ENCODE measurements at regions not wholly inside any gene's neighbourhood (a gene's known extent, or its start where the extent isn't known, plus 50 kb on each side); places are given as distances from the start of the nearest gene placed in this dataset.

DNA sequence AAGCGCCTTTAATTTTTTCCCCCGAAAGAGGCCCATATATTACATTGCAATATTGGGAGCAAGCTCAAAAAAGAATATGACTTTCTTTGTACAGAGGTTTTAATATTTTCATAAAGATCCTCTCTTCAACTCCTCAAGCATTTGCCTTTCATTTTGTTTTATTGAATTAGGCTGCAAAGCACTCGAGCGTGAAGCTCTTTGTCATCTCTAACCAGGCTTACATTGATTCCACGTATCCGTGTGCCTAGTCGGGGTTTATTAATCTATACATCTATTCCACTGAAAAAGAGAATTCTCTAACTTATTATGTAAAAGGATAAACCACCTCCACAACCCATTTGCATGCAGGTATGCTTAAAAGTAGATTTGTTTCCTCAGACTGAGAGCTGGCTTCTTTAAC lies 234.8 kb upstream of the TMPO start:
- no peak overlapping the region for H3K4me3 Mint-ChIP-seq
- POLR2A ChIA-PET, result no interaction called here
- no peak for DNase-seq
- peaks cover 0 to 3% (median 0%) of the 10 kb centered on the region in 11 donors for H3K9me3 Mint-ChIP-seq
- H3K9me3 ChIP-seq (ENCODE audit: control insufficient read depth in 2 of 3, low read length in 3 of 3), result no peaks in the 10 kb centered on the region
- CTCF ChIA-PET, result no interaction called here
- H3K4me1 ChIP-seq (ENCODE audit: control insufficient read depth in 2 of 2, insufficient read depth in 2 of 2, low read length in 2 of 2), result no peaks in the 10 kb centered on the region
- intact Hi-C loops (cut with micrococcal nuclease), result no loop called here
- no peaks in the 10 kb centered on the region for H3K36me3 Mint-ChIP-seq
- no peak overlapping the region for H3K27ac ChIP-seq (ENCODE audit: low read depth, low read length)
- ATAC-seq, result no peak
- no peak overlapping the region for H3K27ac Mint-ChIP-seq
- no peaks in the 10 kb centered on the region for H3K27me3 ChIP-seq (ENCODE audit: control insufficient read depth in 2 of 2, insufficient read depth in 2 of 2, low read length in 2 of 2)
- no peak overlapping the region for H3K4me3 ChIP-seq (ENCODE audit: low read length)
- peaks cover 2 to 28% (median 11%) of the 10 kb centered on the region in 5 donors for H3K27me3 Mint-ChIP-seq
- no peaks in the 10 kb centered on the region for H3K4me1 Mint-ChIP-seq
- H3K36me3 ChIP-seq (ENCODE audit: control insufficient read depth in 2 of 3, insufficient read depth in 3 of 3, low read length in 3 of 3), result no peaks in the 10 kb centered on the region

- Histone ChIP-seq H3K4me3 (ENCODE audit: low read length) (no peak overlapping the region), H3K27ac (ENCODE audit: low read depth, low read length) (no peak overlapping the region), H3K9me3 (ENCODE audit: control insufficient read depth in 2 of 3, low read length in 3 of 3) (no peaks in the 10 kb centered on the region), H3K27me3 (ENCODE audit: control insufficient read depth in 2 of 2, insufficient read depth in 2 of 2, low read length in 2 of 2) (no peaks in the 10 kb centered on the region), H3K4me1 (ENCODE audit: control insufficient read depth in 2 of 2, insufficient read depth in 2 of 2, low read length in 2 of 2) (no peaks in the 10 kb centered on the region), H3K36me3 (ENCODE audit: control insufficient read depth in 2 of 3, insufficient read depth in 3 of 3, low read length in 3 of 3) (no peaks in the 10 kb centered on the region)
- intact Hi-C loops (cut with micrococcal nuclease), result no loop called here
- H3K4me1 Mint-ChIP-seq, result no peaks in the 10 kb centered on the region
- no peak for ATAC-seq
- peaks cover 0 to 5% (median 0%) of the 10 kb centered on the region in 11 donors for H3K9me3 Mint-ChIP-seq
- H3K27ac Mint-ChIP-seq, result no peak overlapping the region
- POLR2A ChIA-PET, result no interaction called here
- no peak overlapping the region for H3K4me3 Mint-ChIP-seq
- CTCF ChIA-PET, result interaction anchor here (0.7 kb wide), 1 partner anchor 1360 kb away, joined by 3 read pairs; no protein-coding TSS in a partner anchor
- H3K27me3 Mint-ChIP-seq, result peaks cover 14 to 30% (median 29%) of the 10 kb centered on the region in 5 donors
- DNase-seq, result no peak
- H3K36me3 Mint-ChIP-seq, result peaks cover 0 to 3% (median 0%) of the 10 kb centered on the region in 5 donors
Measured at GRCh38 chr12:98291828-98292227, 223.6 kb upstream of the TMPO start.

DNA sequence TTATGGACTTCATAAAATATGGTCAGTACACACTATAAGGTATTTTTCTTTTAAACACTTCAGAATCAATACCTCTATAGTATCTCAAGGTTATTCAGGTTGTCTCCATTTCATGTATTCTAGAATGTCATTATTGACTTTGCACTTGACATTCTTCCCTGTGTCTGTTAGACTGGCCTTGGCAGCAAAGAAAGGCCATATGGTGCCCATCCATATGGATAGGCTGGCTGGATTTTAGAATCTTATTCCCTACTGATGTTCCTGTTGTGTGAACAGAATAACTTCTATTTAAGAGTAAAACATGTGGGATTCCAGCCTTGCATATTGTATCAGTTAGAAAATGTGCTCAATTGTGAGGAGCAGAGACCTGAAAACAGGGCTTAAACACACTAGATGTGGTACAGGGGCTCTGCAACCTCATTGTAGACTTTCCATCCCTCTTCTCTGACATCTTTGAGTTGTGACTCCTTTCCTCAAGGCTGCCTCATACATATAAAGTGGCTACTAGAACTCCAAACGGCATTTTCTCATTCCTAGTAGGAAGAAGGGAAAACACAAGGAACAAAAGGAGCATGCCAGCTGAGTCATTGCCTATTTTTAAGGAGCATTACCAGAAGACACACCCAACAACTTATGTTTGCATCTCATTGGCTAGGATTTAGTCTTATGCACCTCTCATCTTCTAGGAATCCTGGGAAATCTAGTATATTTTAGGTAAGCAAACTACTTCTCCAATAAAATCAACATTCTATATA lies 221.2 kb upstream of the TMPO start:
- H3K9me3 ChIP-seq (ENCODE audit: control insufficient read depth in 2 of 3, low read length in 3 of 3), result no peaks in the 10 kb centered on the region
- H3K36me3 ChIP-seq (ENCODE audit: control insufficient read depth in 2 of 3, insufficient read depth in 3 of 3, low read length in 3 of 3), result no peaks in the 10 kb centered on the region
- no peak overlapping the region for H3K4me3 ChIP-seq (ENCODE audit: low read length)
- no peak for ATAC-seq
- POLR2A ChIA-PET, result no interaction called here
- Mint-ChIP-seq H3K36me3 (peaks cover 0 to 3% (median 0%) of the 10 kb centered on the region in 5 donors), H3K4me3 (no peak overlapping the region), H3K9me3 (peaks cover 0 to 5% (median 0%) of the 10 kb centered on the region in 11 donors), H3K4me1 (no peaks in the 10 kb centered on the region), H3K27ac (no peak overlapping the region), H3K27me3 (peaks cover 8 to 25% (median 21%) of the 10 kb centered on the region in 5 donors)
- intact Hi-C loops (cut with micrococcal nuclease), result no loop called here
- no peaks in the 10 kb centered on the region for H3K4me1 ChIP-seq (ENCODE audit: control insufficient read depth in 2 of 2, insufficient read depth in 2 of 2, low read length in 2 of 2)
- DNase-seq, result no peak
- H3K27me3 ChIP-seq (ENCODE audit: control insufficient read depth in 2 of 2, insufficient read depth in 2 of 2, low read length in 2 of 2), result no peaks in the 10 kb centered on the region
- H3K27ac ChIP-seq (ENCODE audit: low read depth, low read length), result no peak overlapping the region
- CTCF ChIA-PET, result no interaction called here

GRCh38 chr12:98295681-98296080 lies 219.7 kb upstream of the TMPO start:
- ChIA-PET CTCF (no interaction called here), POLR2A (no interaction called here)
- ATAC-seq (no peak), DNase-seq (no peak)
- Histone ChIP-seq H3K27me3 (ENCODE audit: control insufficient read depth in 2 of 2, insufficient read depth in 2 of 2, low read length in 2 of 2) (no peaks in the 10 kb centered on the region), H3K9me3 (ENCODE audit: control insufficient read depth in 2 of 3, low read length in 3 of 3) (no peaks in the 10 kb centered on the region), H3K4me3 (ENCODE audit: low read length) (no peak overlapping the region), H3K4me1 (ENCODE audit: control insufficient read depth in 2 of 2, insufficient read depth in 2 of 2, low read length in 2 of 2) (no peaks in the 10 kb centered on the region), H3K36me3 (ENCODE audit: control insufficient read depth in 2 of 3, insufficient read depth in 3 of 3, low read length in 3 of 3) (no peaks in the 10 kb centered on the region), H3K27ac (ENCODE audit: low read depth, low read length) (no peak overlapping the region)
- H3K9me3 Mint-ChIP-seq, result peaks cover 0 to 5% (median 0%) of the 10 kb centered on the region in 11 donors
- H3K27ac Mint-ChIP-seq, result no peak overlapping the region
- H3K4me1 Mint-ChIP-seq, result no peaks in the 10 kb centered on the region
- H3K36me3 Mint-ChIP-seq, result peaks cover 0 to 3% (median 0%) of the 10 kb centered on the region in 5 donors
- intact Hi-C loops (cut with micrococcal nuclease), result no loop called here
- peaks cover 5 to 25% (median 20%) of the 10 kb centered on the region in 5 donors for H3K27me3 Mint-ChIP-seq
- no peak overlapping the region for H3K4me3 Mint-ChIP-seq

DNA sequence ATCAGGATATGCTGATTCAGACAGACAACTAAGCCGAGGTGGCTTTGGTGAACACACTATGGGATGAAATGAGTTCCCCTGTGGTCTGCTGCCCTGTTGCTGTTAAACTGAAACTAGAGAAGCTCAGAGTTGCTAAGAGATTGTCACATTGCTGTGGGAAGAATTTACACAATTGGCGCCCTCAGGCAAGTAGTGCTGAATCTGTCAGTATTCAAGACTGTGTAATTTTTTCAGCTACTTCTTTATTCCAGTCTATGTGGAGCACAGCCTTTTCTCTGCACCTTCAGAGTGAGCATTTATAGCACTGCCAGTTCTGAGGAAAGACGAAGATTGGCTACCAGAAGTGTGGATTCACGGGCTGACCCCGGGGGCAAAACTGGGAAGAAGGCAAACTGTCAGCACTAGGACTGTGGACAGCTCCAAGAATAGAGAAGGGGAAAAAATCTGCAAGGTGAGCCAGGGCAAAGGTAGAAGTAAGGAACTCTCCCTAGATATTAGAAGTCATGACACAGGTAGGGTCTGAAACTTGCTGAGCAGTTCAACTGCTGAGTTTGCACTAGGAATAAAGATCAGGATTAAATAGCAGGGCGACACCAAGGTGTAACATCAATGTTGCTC lies 218.8 kb upstream of the TMPO start:
- Mint-ChIP-seq H3K36me3 (peaks cover 0 to 3% (median 0%) of the 10 kb centered on the region in 5 donors), H3K4me3 (no peak overlapping the region), H3K27me3 (peaks cover 5 to 32% (median 25%) of the 10 kb centered on the region in 5 donors), H3K27ac (no peak overlapping the region), H3K4me1 (no peaks in the 10 kb centered on the region), H3K9me3 (peaks cover 0 to 5% (median 0%) of the 10 kb centered on the region in 11 donors)
- H3K27ac ChIP-seq (ENCODE audit: low read depth, low read length), result no peak overlapping the region
- H3K27me3 ChIP-seq (ENCODE audit: control insufficient read depth in 2 of 2, insufficient read depth in 2 of 2, low read length in 2 of 2), result no peaks in the 10 kb centered on the region
- no peaks in the 10 kb centered on the region for H3K4me1 ChIP-seq (ENCODE audit: control insufficient read depth in 2 of 2, insufficient read depth in 2 of 2, low read length in 2 of 2)
- no peak for DNase-seq
- H3K4me3 ChIP-seq (ENCODE audit: low read length), result no peak overlapping the region
- H3K36me3 ChIP-seq (ENCODE audit: control insufficient read depth in 2 of 3, insufficient read depth in 3 of 3, low read length in 3 of 3), result no peaks in the 10 kb centered on the region
- no peaks in the 10 kb centered on the region for H3K9me3 ChIP-seq (ENCODE audit: control insufficient read depth in 2 of 3, low read length in 3 of 3)
- ChIA-PET CTCF (no interaction called here), POLR2A (no interaction called here)
- intact Hi-C loops (cut with micrococcal nuclease), result no loop called here
- no peak for ATAC-seq

DNA sequence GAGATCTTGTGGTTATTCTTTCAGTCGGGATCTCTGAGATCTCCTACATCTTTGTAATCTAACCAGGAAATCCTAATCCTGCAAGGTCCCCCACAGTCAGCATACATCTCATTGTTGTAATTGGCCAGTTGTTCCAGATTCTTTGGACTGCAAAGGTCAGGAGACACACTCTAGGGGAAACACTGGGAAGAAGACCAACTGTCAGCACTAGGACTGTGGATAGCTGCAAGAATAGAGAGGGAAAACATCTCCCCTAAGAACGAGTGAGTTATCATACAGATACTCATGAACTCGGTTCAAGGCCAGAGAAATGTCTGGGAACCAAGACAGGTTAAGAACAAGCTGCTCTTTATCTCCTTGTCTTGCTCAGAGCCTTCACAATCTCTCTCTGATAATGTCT lies 217.9 kb upstream of the TMPO start:
- peaks cover 0 to 5% (median 0%) of the 10 kb centered on the region in 11 donors for H3K9me3 Mint-ChIP-seq
- ATAC-seq, result no peak
- DNase-seq, result no peak
- H3K36me3 Mint-ChIP-seq, result peaks cover 0 to 3% (median 0%) of the 10 kb centered on the region in 5 donors
- no peak overlapping the region for H3K27ac Mint-ChIP-seq
- Histone ChIP-seq H3K36me3 (ENCODE audit: control insufficient read depth in 2 of 3, insufficient read depth in 3 of 3, low read length in 3 of 3) (no peaks in the 10 kb centered on the region), H3K9me3 (ENCODE audit: control insufficient read depth in 2 of 3, low read length in 3 of 3) (no peaks in the 10 kb centered on the region), H3K27me3 (ENCODE audit: control insufficient read depth in 2 of 2, insufficient read depth in 2 of 2, low read length in 2 of 2) (no peaks in the 10 kb centered on the region), H3K27ac (ENCODE audit: low read depth, low read length) (no peak overlapping the region), H3K4me1 (ENCODE audit: control insufficient read depth in 2 of 2, insufficient read depth in 2 of 2, low read length in 2 of 2) (no peaks in the 10 kb centered on the region), H3K4me3 (ENCODE audit: low read length) (no peak overlapping the region)
- no peaks in the 10 kb centered on the region for H3K4me1 Mint-ChIP-seq
- H3K4me3 Mint-ChIP-seq, result no peak overlapping the region
- CTCF ChIA-PET, result no interaction called here
- peaks cover 3 to 30% (median 23%) of the 10 kb centered on the region in 5 donors for H3K27me3 Mint-ChIP-seq
- intact Hi-C loops (cut with micrococcal nuclease), result no loop called here
- POLR2A ChIA-PET, result no interaction called here

DNA sequence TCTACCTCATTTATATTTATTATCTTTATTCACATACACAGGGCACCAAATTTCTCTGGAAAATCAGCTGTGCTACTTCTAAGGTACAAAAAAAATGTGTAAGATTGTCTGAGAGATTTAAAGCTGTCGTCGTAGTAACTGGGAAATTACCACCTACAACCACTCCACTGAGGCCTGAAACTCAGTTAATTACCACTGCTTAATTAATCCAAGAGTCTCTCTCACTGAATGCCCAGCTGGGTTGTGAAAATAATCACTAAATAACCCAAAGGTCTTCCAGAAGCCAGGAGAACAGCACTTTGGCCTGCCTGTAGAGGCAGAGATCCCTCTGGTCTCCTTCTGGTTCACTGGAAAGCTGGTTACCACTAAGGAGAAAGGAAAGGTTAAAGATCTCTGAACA lies 207.2 kb upstream of the TMPO start:
- intact Hi-C loops (cut with micrococcal nuclease), result no loop called here
- Mint-ChIP-seq H3K27me3 (peaks cover 5 to 39% (median 31%) of the 10 kb centered on the region in 5 donors), H3K36me3 (no peaks in the 10 kb centered on the region), H3K4me3 (no peak overlapping the region), H3K9me3 (peaks cover 0 to 4% (median 0%) of the 10 kb centered on the region in 11 donors), H3K4me1 (no peaks in the 10 kb centered on the region), H3K27ac (no peak overlapping the region)
- Histone ChIP-seq H3K9me3 (ENCODE audit: control insufficient read depth in 2 of 3, low read length in 3 of 3) (no peaks in the 10 kb centered on the region), H3K27me3 (ENCODE audit: control insufficient read depth in 2 of 2, insufficient read depth in 2 of 2, low read length in 2 of 2) (no peaks in the 10 kb centered on the region), H3K4me1 (ENCODE audit: control insufficient read depth in 2 of 2, insufficient read depth in 2 of 2, low read length in 2 of 2) (no peaks in the 10 kb centered on the region), H3K36me3 (ENCODE audit: control insufficient read depth in 2 of 3, insufficient read depth in 3 of 3, low read length in 3 of 3) (no peaks in the 10 kb centered on the region), H3K27ac (ENCODE audit: low read depth, low read length) (no peak overlapping the region), H3K4me3 (ENCODE audit: low read length) (no peak overlapping the region)
- no peak for DNase-seq
- ChIA-PET POLR2A (no interaction called here), CTCF (no interaction called here)
- no peak for ATAC-seq
